Pancreas (tissue), 10 donors: ENCODE measurements at regions not wholly inside any gene's neighbourhood (a gene's known extent, or its start where the extent isn't known, plus 50 kb on each side); places are given as distances from the start of the nearest gene placed in this dataset.
A peak's percentile ranks its signal among the peaks of the same experiment; 100 is the strongest.

Experiments used
- ATAC-seq, 4 donors: fragments of 200-7000 bp; cut with Tn5 transposase; one replicate each; pipeline versions ENCODE4 v1.8.0 to v1.9.1; 2020; ENCODE audit warnings: mild to moderate bottlenecking in 4 of 4, moderate library complexity in 4 of 4
- DNase-seq, 6 donors: peaks; one replicate each; pipeline ENCODE4 v3.0.0-alpha.2; 2020
- FAIRE-seq: peaks from 2 replicates; lab custom pipeline; 2012; peaks lifted over from hg19 to GRCh38; lab: Jason Lieb, UNC
- H3K27ac ChIP-seq, 4 donors: fragments of 200-600 bp; sonication (generic); 1 replicate in 3 of 4; 2 replicates in 1 of 4; pipeline versions ENCODE4 v1.5.0 to v1.8.0; 2020
- H3K27me3 ChIP-seq, 4 donors: fragments of 200-600 bp; one replicate each; pipeline ENCODE4 v1.8.0; 2021
- H3K36me3 ChIP-seq, 3 donors: fragments of 200-600 bp; sonication (generic) in 1 of 3; one replicate each; pipeline versions ENCODE4 v1.5.0 to v1.8.0; 2020 to 2021
- H3K4me1 ChIP-seq, 3 donors: fragments of 200-600 bp; one replicate each; pipeline ENCODE4 v1.8.0; 2021
- H3K4me3 ChIP-seq, 4 donors: fragments of 200-600 bp; sonication (generic) in 2 of 4; one replicate each; pipeline versions ENCODE4 v1.5.0 to v1.8.0; 2020 to 2021
- H3K9me3 ChIP-seq, 4 donors: fragments of 200-600 bp; one replicate each; pipeline ENCODE4 v1.8.0; 2021
- WGBS, 2 donors: extraction: QIAGEN DNeasy Blood & Tissue Kit; methylation state at CpG; one replicate each; pipeline ENCODE4 v1.1.7; 2013; 5-methylcytosine and 5-hydroxymethylcytosine counted together
- intact Hi-C, 3 donors: fragments of 100-400 bp; cut with DNase I; formaldehyde crosslinking; loops; one replicate each; pipeline versions ENCODE4 v1.11.1 to v1.14.2; 2022
- TF ChIP-seq, protein P1 (sequence below), 4 donors: fragments of 200-600 bp; sonication (generic) in 3 of 4; IDR thresholded peaks; one replicate each; pipeline versions ENCODE4 v1.5.0 to v1.8.0; 2021; ENCODE audit warnings: antibody characterized with exemption in 4 of 4
- donor health status: healthy with polysubstance abuse.
- donor health status: DM: no; HTN: no; CAD: no; lungs with moderate emphysema.
- donor health status: DM: no; HTN: no; CAD: no.
- donor health status: control.
- donor health status: control.
- donor health status: Bipolar disorder and iron deficiency.
- donor health status: DM: yes; HTN: yes; CAD: no.
- donor health status: DM: no; HTN: no; CAD: no.
- donor health status: DM: no; HTN: no; CAD: no.
- donor health status: DM: yes; HTN: yes; CAD: no.

DNA sequence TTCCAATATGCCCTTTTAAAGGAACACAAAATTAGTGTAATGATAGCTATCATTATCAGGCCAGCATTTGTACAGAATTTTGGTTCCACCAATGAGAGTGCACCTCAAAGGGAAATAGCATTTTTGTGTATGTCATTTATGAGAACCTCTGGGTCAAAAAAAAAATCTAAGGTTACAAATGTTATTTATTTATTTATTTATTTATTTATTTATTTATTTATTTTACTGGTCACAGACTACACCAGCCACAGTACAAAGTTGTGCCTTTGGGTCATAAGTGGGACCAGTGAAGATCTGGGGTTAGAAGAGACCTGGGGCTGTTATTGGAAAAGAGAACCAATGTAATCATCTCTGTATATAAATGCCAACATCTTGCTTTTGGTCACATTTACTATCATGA lies 523.9 kb downstream of the CETN3 start:
- H3K27me3 ChIP-seq: no peaks in the 10 kb centered on the region
- H3K9me3 ChIP-seq: no peaks in the 10 kb centered on the region
- no peaks in the 10 kb centered on the region for H3K4me1 ChIP-seq
- TF ChIP-seq, protein P1, sequence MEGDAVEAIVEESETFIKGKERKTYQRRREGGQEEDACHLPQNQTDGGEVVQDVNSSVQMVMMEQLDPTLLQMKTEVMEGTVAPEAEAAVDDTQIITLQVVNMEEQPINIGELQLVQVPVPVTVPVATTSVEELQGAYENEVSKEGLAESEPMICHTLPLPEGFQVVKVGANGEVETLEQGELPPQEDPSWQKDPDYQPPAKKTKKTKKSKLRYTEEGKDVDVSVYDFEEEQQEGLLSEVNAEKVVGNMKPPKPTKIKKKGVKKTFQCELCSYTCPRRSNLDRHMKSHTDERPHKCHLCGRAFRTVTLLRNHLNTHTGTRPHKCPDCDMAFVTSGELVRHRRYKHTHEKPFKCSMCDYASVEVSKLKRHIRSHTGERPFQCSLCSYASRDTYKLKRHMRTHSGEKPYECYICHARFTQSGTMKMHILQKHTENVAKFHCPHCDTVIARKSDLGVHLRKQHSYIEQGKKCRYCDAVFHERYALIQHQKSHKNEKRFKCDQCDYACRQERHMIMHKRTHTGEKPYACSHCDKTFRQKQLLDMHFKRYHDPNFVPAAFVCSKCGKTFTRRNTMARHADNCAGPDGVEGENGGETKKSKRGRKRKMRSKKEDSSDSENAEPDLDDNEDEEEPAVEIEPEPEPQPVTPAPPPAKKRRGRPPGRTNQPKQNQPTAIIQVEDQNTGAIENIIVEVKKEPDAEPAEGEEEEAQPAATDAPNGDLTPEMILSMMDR (IDR thresholded peaks at IDR 0.05): no peak
- intact Hi-C loops: no loop called here
- H3K27ac ChIP-seq: no peak overlapping the region
- ATAC-seq: no peak
- H3K4me3 ChIP-seq: no peak overlapping the region
- no peak for DNase-seq
- no peaks in the 10 kb centered on the region for H3K36me3 ChIP-seq
- FAIRE-seq: no peak

DNA sequence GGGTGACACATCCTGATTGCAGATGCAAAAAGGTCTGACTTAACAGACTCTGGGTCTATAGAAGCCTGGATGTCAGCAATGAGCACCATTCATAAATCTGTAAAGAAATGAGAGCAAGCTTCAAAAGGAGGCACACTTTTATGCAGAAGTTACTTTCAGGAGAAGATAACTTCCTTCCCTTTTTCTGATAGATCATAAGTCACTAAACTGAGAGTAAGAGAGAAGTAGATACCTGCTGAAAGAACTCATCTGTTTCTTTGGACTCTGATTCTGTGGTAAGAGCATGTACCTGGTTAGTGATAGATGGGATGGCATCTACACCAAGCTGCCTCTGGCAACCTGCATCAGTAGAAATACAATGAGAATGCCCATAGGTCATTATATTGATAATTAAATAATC lies 525.6 kb downstream of the CETN3 start:
- no peak for FAIRE-seq
- Histone ChIP-seq H3K4me1 (no peaks in the 10 kb centered on the region), H3K9me3 (no peaks in the 10 kb centered on the region), H3K27me3 (no peaks in the 10 kb centered on the region), H3K27ac (no peak overlapping the region), H3K4me3 (no peak overlapping the region), H3K36me3 (no peaks in the 10 kb centered on the region)
- ATAC-seq: no peak
- no peak for DNase-seq
- intact Hi-C loops: no loop called here
- TF ChIP-seq, protein P1 (IDR thresholded peaks at IDR 0.05): no peak

DNA sequence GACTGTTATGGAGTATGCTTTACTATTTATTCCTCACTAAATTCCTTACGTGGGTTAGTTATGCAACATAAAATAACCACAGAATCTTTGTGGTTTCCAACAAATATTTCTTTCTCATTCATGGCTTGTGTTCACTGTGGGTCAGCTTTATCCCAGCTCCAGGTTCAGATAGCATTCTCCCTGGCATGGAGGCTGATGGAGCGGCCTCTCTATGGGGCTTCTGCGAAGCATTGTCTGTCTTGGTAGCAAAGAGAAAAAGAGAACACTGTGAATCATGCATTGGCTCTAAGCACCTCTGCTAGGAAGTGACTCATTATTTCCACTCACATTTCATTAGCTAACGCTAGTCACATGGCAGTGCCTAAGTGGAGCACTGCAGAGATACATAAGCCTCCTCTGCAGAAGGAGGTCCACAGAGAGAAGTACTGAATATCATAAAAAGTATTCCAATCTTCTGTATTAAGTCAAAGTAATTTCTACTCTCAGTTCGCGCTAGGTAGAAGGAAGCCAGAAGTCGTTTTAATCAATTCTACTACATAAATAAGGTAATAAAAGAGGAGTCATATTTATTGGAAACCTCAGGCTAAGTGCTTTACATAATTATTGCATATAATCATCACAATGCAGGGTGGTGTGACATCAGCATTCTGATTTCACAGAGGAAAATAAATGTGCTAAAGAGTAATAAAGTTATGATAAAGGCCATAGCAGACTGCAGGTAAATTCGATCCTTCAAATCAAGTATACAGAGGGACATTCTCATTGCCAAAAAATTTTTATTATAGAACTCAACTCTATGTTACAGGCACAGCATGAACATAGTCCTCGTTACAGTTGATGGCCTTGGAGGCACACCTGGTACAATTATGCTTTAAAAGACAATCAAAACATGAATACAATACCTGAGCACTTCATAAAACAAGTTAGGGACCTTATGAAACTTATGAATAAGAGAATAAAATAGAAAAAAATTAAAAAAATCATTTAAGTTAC lies 531.1 kb downstream of the CETN3 start:
- no peaks in the 10 kb centered on the region for H3K4me1 ChIP-seq
- TF ChIP-seq, protein P1 (IDR thresholded peaks at IDR 0.05): no peak
- FAIRE-seq (no peak), DNase-seq (no peak), ATAC-seq (peak in 2 of 4 donors; percentile 18 to 44)
- H3K9me3 ChIP-seq: no peaks in the 10 kb centered on the region
- intact Hi-C loops: no loop called here
- H3K27me3 ChIP-seq: no peaks in the 10 kb centered on the region
- H3K36me3 ChIP-seq: no peaks in the 10 kb centered on the region
- no peak overlapping the region for H3K27ac ChIP-seq
- 74 to 75% methylated on average over 9 of the region's 9 CpGs for WGBS, 2 donors
- H3K4me3 ChIP-seq: no peak overlapping the region

DNA sequence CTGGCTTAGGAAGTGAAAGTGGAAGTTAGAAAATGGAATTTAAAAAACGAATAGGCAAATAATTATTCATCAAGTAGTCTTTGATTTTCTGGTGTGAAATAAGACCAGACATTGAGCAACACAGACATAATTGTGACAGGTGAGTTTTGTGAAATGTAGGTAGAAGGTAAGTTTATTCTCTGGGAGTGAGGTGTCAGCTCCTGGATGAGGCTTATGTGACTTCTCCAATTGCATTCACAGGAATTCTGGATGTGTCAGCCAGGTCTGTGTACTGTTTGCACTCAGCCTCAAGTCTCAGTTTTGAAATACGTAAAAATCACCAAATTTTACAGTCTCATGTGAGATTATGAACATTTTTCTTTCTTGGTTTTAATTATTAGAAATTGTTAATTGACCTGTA lies 537.6 kb downstream of the CETN3 start:
- ATAC-seq: no peak
- TF ChIP-seq, protein P1 (IDR thresholded peaks at IDR 0.05): no peak
- no peak for DNase-seq
- no peak for FAIRE-seq
- intact Hi-C loops: no loop called here
- Histone ChIP-seq H3K4me3 (no peak overlapping the region), H3K27ac (no peak overlapping the region), H3K4me1 (no peaks in the 10 kb centered on the region), H3K27me3 (no peaks in the 10 kb centered on the region), H3K36me3 (no peaks in the 10 kb centered on the region), H3K9me3 (no peaks in the 10 kb centered on the region)
- WGBS, 2 donors: 27 to 36% methylated on average over 2 of the region's 2 CpGs

DNA sequence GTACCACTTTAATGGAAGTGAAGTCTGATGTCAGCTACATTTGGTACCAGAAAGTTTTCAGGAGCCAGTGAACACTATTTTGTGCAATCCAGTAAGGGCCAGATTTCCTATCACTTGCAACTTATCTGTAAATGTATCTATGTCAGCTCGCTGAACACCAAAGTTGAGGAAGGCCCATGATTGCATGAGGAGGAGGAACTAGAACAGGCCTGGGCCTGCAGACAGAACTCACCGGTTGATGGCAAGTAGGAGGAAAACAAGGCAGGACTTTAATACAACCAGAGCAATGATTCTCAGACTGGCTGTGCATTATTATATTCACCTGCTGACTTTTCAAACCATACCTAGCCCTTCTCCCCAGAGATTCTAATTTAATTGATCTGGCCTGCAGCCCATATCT lies 540.2 kb downstream of the CETN3 start:
- FAIRE-seq (no peak), ATAC-seq (no peak), DNase-seq (no peak)
- TF ChIP-seq, protein P1 (IDR thresholded peaks at IDR 0.05): no peak
- no peak overlapping the region for H3K4me3 ChIP-seq
- H3K4me1 ChIP-seq: no peaks in the 10 kb centered on the region
- H3K27ac ChIP-seq: no peak overlapping the region
- 90 to 95% methylated on average over 2 of the region's 2 CpGs for WGBS, 2 donors
- H3K36me3 ChIP-seq: no peaks in the 10 kb centered on the region
- no peaks in the 10 kb centered on the region for H3K27me3 ChIP-seq
- intact Hi-C loops: no loop called here
- no peaks in the 10 kb centered on the region for H3K9me3 ChIP-seq
